Thoracic aorta (tissue), 2 donors: ENCODE measurements at regions not wholly inside any gene's neighbourhood (a gene's known extent, or its start where the extent isn't known, plus 50 kb on each side); places are given as distances from the start of the nearest gene placed in this dataset.

ENCODE experiments used
- ATAC-seq: fragments of 150-250 bp; one replicate; pipeline ENCODE4 v1.8.0; 2017; ENCODE audit warnings: low read depth; ENCODE audit not compliant: insufficient number of reproducible peaks, low FRiP score
- DNase-seq: peaks from one replicate; pipeline ENCODE4 v3.0.0-alpha.2; 2020; ENCODE audit warnings: low spot score
- H3K27ac ChIP-seq, 2 donors: fragments of 200-600 bp; sonication (generic); 1 replicate in 1 of 2; 2 replicates in 1 of 2; pipeline ENCODE4 v1.5.1; 2016; ENCODE audit warnings: mild to moderate bottlenecking in 2 of 2, moderate library complexity in 2 of 2
- H3K27me3 ChIP-seq: fragments of 200-600 bp; sonication (generic); replicated peaks from 2 replicates; pipeline ENCODE4 v1.6.0; 2016; ENCODE audit warnings: mild to moderate bottlenecking; ENCODE audit not compliant: insufficient read depth
- H3K36me3 ChIP-seq: fragments of 200-600 bp; sonication (generic); one replicate; pipeline ENCODE4 v1.5.1; 2016
- H3K4me1 ChIP-seq, 2 donors: fragments of 200-600 bp; sonication (generic); 1 replicate in 1 of 2; 2 replicates in 1 of 2; pipeline versions ENCODE4 v1.5.1 to v1.6.0; 2016; ENCODE audit warnings: low read depth in 2 of 2, mild to moderate bottlenecking in 1 of 2; ENCODE audit not compliant: control insufficient read depth in 1 of 2
- H3K4me3 ChIP-seq: fragments of 200-600 bp; sonication (generic); 2 replicates; pipeline ENCODE4 v1.5.1; 2016; ENCODE audit warnings: mild to moderate bottlenecking
- H3K9me3 ChIP-seq: fragments of 200-600 bp; sonication (generic); 2 replicates; pipeline ENCODE4 v1.5.1; 2016
- TF ChIP-seq, protein P1 (sequence below): fragments of 200-600 bp; sonication (generic); IDR thresholded peaks from one replicate; pipeline ENCODE4 v1.5.1; 2019; ENCODE audit warnings: antibody characterized with exemption

DNA sequence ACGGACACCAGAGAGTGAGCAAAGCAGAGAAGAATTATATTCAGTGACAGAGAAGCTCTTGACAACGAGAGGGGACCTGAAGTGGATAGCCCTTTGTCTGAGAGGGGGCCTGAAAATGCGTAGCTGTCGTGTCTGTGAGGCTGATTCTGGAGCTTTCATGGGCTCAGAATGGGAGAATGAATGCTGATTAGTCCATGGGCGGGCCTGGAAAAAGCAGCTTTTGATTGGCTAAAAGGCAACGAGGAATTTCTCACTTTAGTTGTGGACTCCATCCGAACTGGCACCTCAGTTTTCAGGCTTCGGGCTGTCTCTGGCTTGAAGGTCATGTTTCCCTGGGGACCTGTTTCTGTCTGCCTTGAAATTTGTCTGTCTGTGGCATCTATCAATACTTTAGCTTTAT, 487.1 kb downstream of the TECRL start:
- DNase-seq: no peak
- Histone ChIP-seq H3K27ac (no peak overlapping the region), H3K27me3 (no peaks in the 10 kb centered on the region), H3K9me3 (no peaks in the 10 kb centered on the region), H3K4me3 (no peak overlapping the region), H3K36me3 (no peaks in the 10 kb centered on the region), H3K4me1 (no peaks in the 10 kb centered on the region)
- no peak for ATAC-seq
- TF ChIP-seq, protein P1, sequence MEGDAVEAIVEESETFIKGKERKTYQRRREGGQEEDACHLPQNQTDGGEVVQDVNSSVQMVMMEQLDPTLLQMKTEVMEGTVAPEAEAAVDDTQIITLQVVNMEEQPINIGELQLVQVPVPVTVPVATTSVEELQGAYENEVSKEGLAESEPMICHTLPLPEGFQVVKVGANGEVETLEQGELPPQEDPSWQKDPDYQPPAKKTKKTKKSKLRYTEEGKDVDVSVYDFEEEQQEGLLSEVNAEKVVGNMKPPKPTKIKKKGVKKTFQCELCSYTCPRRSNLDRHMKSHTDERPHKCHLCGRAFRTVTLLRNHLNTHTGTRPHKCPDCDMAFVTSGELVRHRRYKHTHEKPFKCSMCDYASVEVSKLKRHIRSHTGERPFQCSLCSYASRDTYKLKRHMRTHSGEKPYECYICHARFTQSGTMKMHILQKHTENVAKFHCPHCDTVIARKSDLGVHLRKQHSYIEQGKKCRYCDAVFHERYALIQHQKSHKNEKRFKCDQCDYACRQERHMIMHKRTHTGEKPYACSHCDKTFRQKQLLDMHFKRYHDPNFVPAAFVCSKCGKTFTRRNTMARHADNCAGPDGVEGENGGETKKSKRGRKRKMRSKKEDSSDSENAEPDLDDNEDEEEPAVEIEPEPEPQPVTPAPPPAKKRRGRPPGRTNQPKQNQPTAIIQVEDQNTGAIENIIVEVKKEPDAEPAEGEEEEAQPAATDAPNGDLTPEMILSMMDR: no peak

GRCh38 chr4:63921561-63921960, 487.7 kb downstream of the TECRL start:
- no peaks in the 10 kb centered on the region for H3K9me3 ChIP-seq
- no peak for ATAC-seq
- TF ChIP-seq, protein P1: no peak
- no peak overlapping the region for H3K27ac ChIP-seq
- no peak for DNase-seq
- H3K4me1 ChIP-seq: no peaks in the 10 kb centered on the region
- H3K27me3 ChIP-seq: no peaks in the 10 kb centered on the region
- no peak overlapping the region for H3K4me3 ChIP-seq
- no peaks in the 10 kb centered on the region for H3K36me3 ChIP-seq

- H3K4me3 ChIP-seq: no peak overlapping the region
- H3K4me1 ChIP-seq: no peaks in the 10 kb centered on the region
- DNase-seq (no peak), ATAC-seq (no peak)
- H3K27me3 ChIP-seq: no peaks in the 10 kb centered on the region
- H3K36me3 ChIP-seq: no peaks in the 10 kb centered on the region
- no peaks in the 10 kb centered on the region for H3K9me3 ChIP-seq
- TF ChIP-seq, protein P1: no peak
- H3K27ac ChIP-seq: no peak overlapping the region
These were observed 489.4 kb downstream of the TECRL start for GRCh38 chr4:63919636-63920365.

DNA sequence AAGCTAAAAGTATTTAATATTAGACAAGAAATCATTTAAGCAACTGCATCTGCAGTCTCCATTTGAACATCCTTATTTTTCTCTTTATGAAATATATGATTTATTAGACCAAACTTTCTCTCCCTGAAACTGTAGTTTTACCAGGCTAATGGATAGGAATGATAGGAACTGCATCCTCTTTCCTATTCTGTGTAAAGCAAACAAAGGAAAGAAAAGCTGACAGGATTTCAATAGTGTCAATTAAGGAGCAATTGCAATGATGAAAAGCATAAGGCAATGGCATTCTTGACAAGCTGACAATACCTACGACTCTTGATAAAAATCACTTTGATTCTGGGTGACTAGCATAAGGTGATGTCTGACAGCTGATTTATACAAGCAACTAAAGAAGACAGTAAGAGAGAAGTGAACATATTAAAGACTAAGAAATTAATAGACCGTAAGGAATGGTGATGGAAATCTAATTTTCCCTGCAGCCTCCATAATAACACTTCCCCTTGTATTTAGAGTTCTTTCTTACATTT, 502.5 kb downstream of the TECRL start:
- no peak for DNase-seq
- no peak for ATAC-seq
- Histone ChIP-seq H3K36me3 (no peaks in the 10 kb centered on the region), H3K27ac (no peak overlapping the region), H3K4me1 (no peaks in the 10 kb centered on the region), H3K27me3 (no peaks in the 10 kb centered on the region), H3K4me3 (no peak overlapping the region), H3K9me3 (no peaks in the 10 kb centered on the region)
- TF ChIP-seq, protein P1: no peak

GRCh38 chr4:63904201-63904600, 505.0 kb downstream of the TECRL start:
- no peak overlapping the region for H3K4me3 ChIP-seq
- H3K27me3 ChIP-seq: no peaks in the 10 kb centered on the region
- ATAC-seq: no peak
- H3K4me1 ChIP-seq: no peaks in the 10 kb centered on the region
- no peak overlapping the region for H3K27ac ChIP-seq
- TF ChIP-seq, protein P1: no peak
- H3K9me3 ChIP-seq: no peaks in the 10 kb centered on the region
- no peaks in the 10 kb centered on the region for H3K36me3 ChIP-seq
- no peak for DNase-seq
